ENCODE measurements at regions not wholly inside any gene's neighbourhood (a gene's known extent, or its start where the extent isn't known, plus 50 kb on each side); places are given as distances from the start of the nearest gene placed in this dataset.

GRCh38 chr2:126303113-126303512, 352.8 kb upstream of the GYPC start:
- Histone ChIP-seq H3K4me1 (ENCODE audit: control insufficient read depth, extremely low read depth, insufficient read depth, low read length) (no peaks in the 10 kb centered on the region), H4K20me1 (ENCODE audit: control insufficient read depth, extremely low read depth, insufficient read depth, low read length) (no peaks in the 10 kb centered on the region), H3K27ac (ENCODE audit: insufficient read depth, low read length) (no peak overlapping the region), H3K9me3 (ENCODE audit: control insufficient read depth, insufficient read depth, low read depth, low read length) (no peaks in the 10 kb centered on the region), H3K4me2 (ENCODE audit: extremely low read depth, insufficient read depth, low read length) (no peak overlapping the region), H3K79me2 (ENCODE audit: control insufficient read depth, insufficient read depth, low read length) (no peaks in the 10 kb centered on the region), H2AFZ (ENCODE audit: low read length) (no peak overlapping the region), H3K27me3 (ENCODE audit: control insufficient read depth, insufficient read depth, low read length) (no peaks in the 10 kb centered on the region), H3K9ac (ENCODE audit: insufficient read depth, low read length) (no peak overlapping the region), H3K36me3 (ENCODE audit: control insufficient read depth, insufficient read depth, low read length) (no peaks in the 10 kb centered on the region), H3K4me3 (replicated peaks in 1 of 4; ENCODE audit: control extremely low read depth in 1 of 4, insufficient read depth in 1 of 4, low read depth in 3 of 4, low read length in 4 of 4) (no peak overlapping the region)
- DNase-seq (ENCODE audit: low read depth in 2 of 2): no peak
- TF ChIP-seq CTCF (conservative IDR thresholded peaks at IDR 0.05 in 1 of 2, IDR thresholded peaks at IDR 0.05 in 1 of 2; ENCODE audit: low read depth in 1 of 2, low read length in 2 of 2) (no peak), EZH2 (IDR thresholded peaks at IDR 0.05; ENCODE audit: low read length, missing control alignments) (no peak)

GRCh38 chr2:126304154-126304553, 351.8 kb upstream of the GYPC start:
- Histone ChIP-seq H3K79me2 (ENCODE audit: control insufficient read depth, insufficient read depth, low read length) (no peaks in the 10 kb centered on the region), H3K36me3 (ENCODE audit: control insufficient read depth, insufficient read depth, low read length) (no peaks in the 10 kb centered on the region), H2AFZ (ENCODE audit: low read length) (no peak overlapping the region), H3K4me2 (ENCODE audit: extremely low read depth, insufficient read depth, low read length) (no peak overlapping the region), H3K9ac (ENCODE audit: insufficient read depth, low read length) (no peak overlapping the region), H4K20me1 (ENCODE audit: control insufficient read depth, extremely low read depth, insufficient read depth, low read length) (no peaks in the 10 kb centered on the region), H3K4me1 (ENCODE audit: control insufficient read depth, extremely low read depth, insufficient read depth, low read length) (no peaks in the 10 kb centered on the region), H3K27ac (ENCODE audit: insufficient read depth, low read length) (no peak overlapping the region), H3K4me3 (replicated peaks in 1 of 4; ENCODE audit: control extremely low read depth in 1 of 4, insufficient read depth in 1 of 4, low read depth in 3 of 4, low read length in 4 of 4) (no peak overlapping the region), H3K27me3 (ENCODE audit: control insufficient read depth, insufficient read depth, low read length) (no peaks in the 10 kb centered on the region), H3K9me3 (ENCODE audit: control insufficient read depth, insufficient read depth, low read depth, low read length) (no peaks in the 10 kb centered on the region)
- DNase-seq (ENCODE audit: low read depth in 2 of 2): no peak
- TF ChIP-seq CTCF (conservative IDR thresholded peaks at IDR 0.05 in 1 of 2, IDR thresholded peaks at IDR 0.05 in 1 of 2; ENCODE audit: low read depth in 1 of 2, low read length in 2 of 2) (no peak), EZH2 (IDR thresholded peaks at IDR 0.05; ENCODE audit: low read length, missing control alignments) (no peak)

GRCh38 chr2:126306539-126306938, 349.4 kb upstream of the GYPC start:
- H4K20me1 ChIP-seq (ENCODE audit: control insufficient read depth, extremely low read depth, insufficient read depth, low read length): no peaks in the 10 kb centered on the region
- H2AFZ ChIP-seq (ENCODE audit: low read length): no peak overlapping the region
- H3K36me3 ChIP-seq (ENCODE audit: control insufficient read depth, insufficient read depth, low read length): no peaks in the 10 kb centered on the region
- no peaks in the 10 kb centered on the region for H3K79me2 ChIP-seq (ENCODE audit: control insufficient read depth, insufficient read depth, low read length)
- TF ChIP-seq CTCF (conservative IDR thresholded peaks at IDR 0.05 in 1 of 2, IDR thresholded peaks at IDR 0.05 in 1 of 2; ENCODE audit: low read depth in 1 of 2, low read length in 2 of 2): no peak
- no peak for TF ChIP-seq EZH2 (IDR thresholded peaks at IDR 0.05; ENCODE audit: low read length, missing control alignments)
- H3K27ac ChIP-seq (ENCODE audit: insufficient read depth, low read length): no peak overlapping the region
- no peaks in the 10 kb centered on the region for H3K4me1 ChIP-seq (ENCODE audit: control insufficient read depth, extremely low read depth, insufficient read depth, low read length)
- H3K9ac ChIP-seq (ENCODE audit: insufficient read depth, low read length): no peak overlapping the region
- H3K4me2 ChIP-seq (ENCODE audit: extremely low read depth, insufficient read depth, low read length): no peak overlapping the region
- H3K27me3 ChIP-seq (ENCODE audit: control insufficient read depth, insufficient read depth, low read length): no peaks in the 10 kb centered on the region
- no peaks in the 10 kb centered on the region for H3K9me3 ChIP-seq (ENCODE audit: control insufficient read depth, insufficient read depth, low read depth, low read length)
- no peak overlapping the region for H3K4me3 ChIP-seq (replicated peaks in 1 of 4; ENCODE audit: control extremely low read depth in 1 of 4, insufficient read depth in 1 of 4, low read depth in 3 of 4, low read length in 4 of 4)
- no peak for DNase-seq (ENCODE audit: low read depth in 2 of 2)

Measured in fibroblast of lung (primary cell).